ENCODE measurements at regions not wholly inside any gene's neighbourhood (a gene's known extent, or its start where the extent isn't known, plus 50 kb on each side); places are given as distances from the start of the nearest gene placed in this dataset.

GRCh38 chr4:158443731-158444130, 78.0 kb upstream of the RXFP1 start:
- ChIA-PET POLR2A (no interaction called here), CTCF (no interaction called here)
- Histone ChIP-seq H3K9ac (replicated peaks; ENCODE audit: extremely low read depth, insufficient read depth, low read length) (no peak overlapping the region), H4K20me1 (replicated peaks; ENCODE audit: control insufficient read depth, extremely low read depth, insufficient read depth, low read length) (no peaks in the 10 kb centered on the region), H3K27ac (ENCODE audit: insufficient read depth, low read depth, low read length) (no peak overlapping the region), H3K9me3 (replicated peaks; ENCODE audit: control insufficient read depth, insufficient read depth, low read length) (no peaks in the 10 kb centered on the region), H3K79me2 (ENCODE audit: control insufficient read depth, insufficient read depth, low read length) (no peaks in the 10 kb centered on the region), H3K27me3 (ENCODE audit: control insufficient read depth in 2 of 2, insufficient read depth in 2 of 2, low read length in 2 of 2) (no peaks in the 10 kb centered on the region), H3K4me3 (replicated peaks in 1 of 3; ENCODE audit: insufficient read depth in 1 of 3, low read depth in 1 of 3, low read length in 3 of 3) (no peak overlapping the region), H2AFZ (ENCODE audit: low read depth, low read length) (no peak overlapping the region), H3K4me2 (ENCODE audit: insufficient read depth, low read length) (no peak overlapping the region), H3K4me1 (ENCODE audit: control insufficient read depth, extremely low read depth, insufficient read depth, low read length) (no peaks in the 10 kb centered on the region), H3K9me1 (replicated peaks; ENCODE audit: control insufficient read depth, extremely low read depth, insufficient read depth, low read length) (no peaks in the 10 kb centered on the region), H3K36me3 (ENCODE audit: control insufficient read depth in 2 of 2, extremely low read depth in 1 of 2, insufficient read depth in 2 of 2, low read length in 2 of 2) (no peaks in the 10 kb centered on the region)
- intact Hi-C loops (cut with micrococcal nuclease), result no loop called here
- BruUV-seq (replicated peaks), result no TSS peak
- dilution Hi-C loops (cut with MboI; ENCODE audit: extremely low pct_ligation_motif_present, low sequenced_read_pairs), result no loop called here
- no peak for FAIRE-seq
- TF ChIP-seq MYC (IDR thresholded peaks at IDR 0.05; ENCODE audit: low read depth, low read length), result no peak
- TF ChIP-seq FOS (IDR thresholded peaks at IDR 0.05; ENCODE audit: borderline replicate concordance, insufficient read depth, low read length), result no peak
- no peak for TF ChIP-seq EZH2 (IDR thresholded peaks at IDR 0.05; ENCODE audit: borderline replicate concordance, low read depth, low read length, severe bottlenecking)
- TF ChIP-seq, protein P1, sequence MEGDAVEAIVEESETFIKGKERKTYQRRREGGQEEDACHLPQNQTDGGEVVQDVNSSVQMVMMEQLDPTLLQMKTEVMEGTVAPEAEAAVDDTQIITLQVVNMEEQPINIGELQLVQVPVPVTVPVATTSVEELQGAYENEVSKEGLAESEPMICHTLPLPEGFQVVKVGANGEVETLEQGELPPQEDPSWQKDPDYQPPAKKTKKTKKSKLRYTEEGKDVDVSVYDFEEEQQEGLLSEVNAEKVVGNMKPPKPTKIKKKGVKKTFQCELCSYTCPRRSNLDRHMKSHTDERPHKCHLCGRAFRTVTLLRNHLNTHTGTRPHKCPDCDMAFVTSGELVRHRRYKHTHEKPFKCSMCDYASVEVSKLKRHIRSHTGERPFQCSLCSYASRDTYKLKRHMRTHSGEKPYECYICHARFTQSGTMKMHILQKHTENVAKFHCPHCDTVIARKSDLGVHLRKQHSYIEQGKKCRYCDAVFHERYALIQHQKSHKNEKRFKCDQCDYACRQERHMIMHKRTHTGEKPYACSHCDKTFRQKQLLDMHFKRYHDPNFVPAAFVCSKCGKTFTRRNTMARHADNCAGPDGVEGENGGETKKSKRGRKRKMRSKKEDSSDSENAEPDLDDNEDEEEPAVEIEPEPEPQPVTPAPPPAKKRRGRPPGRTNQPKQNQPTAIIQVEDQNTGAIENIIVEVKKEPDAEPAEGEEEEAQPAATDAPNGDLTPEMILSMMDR (IDR thresholded peaks at IDR 0.05; ENCODE audit: extremely low read depth in 1 of 2, insufficient read depth in 1 of 2, low read depth in 1 of 2, low read length in 2 of 2), result no peak
- no peak for DNase-seq (ENCODE audit: low read depth, low spot score)

GRCh38 chr4:158444621-158445020, 77.1 kb upstream of the RXFP1 start:
- DNase-seq (ENCODE audit: low read depth, low spot score) (no peak), FAIRE-seq (no peak)
- Histone ChIP-seq H3K36me3 (ENCODE audit: control insufficient read depth in 2 of 2, extremely low read depth in 1 of 2, insufficient read depth in 2 of 2, low read length in 2 of 2) (no peaks in the 10 kb centered on the region), H3K9me3 (replicated peaks; ENCODE audit: control insufficient read depth, insufficient read depth, low read length) (no peaks in the 10 kb centered on the region), H3K27ac (ENCODE audit: insufficient read depth, low read depth, low read length) (no peak overlapping the region), H3K9me1 (replicated peaks; ENCODE audit: control insufficient read depth, extremely low read depth, insufficient read depth, low read length) (no peaks in the 10 kb centered on the region), H3K4me2 (ENCODE audit: insufficient read depth, low read length) (no peak overlapping the region), H3K4me3 (replicated peaks in 1 of 3; ENCODE audit: insufficient read depth in 1 of 3, low read depth in 1 of 3, low read length in 3 of 3) (no peak overlapping the region), H3K79me2 (ENCODE audit: control insufficient read depth, insufficient read depth, low read length) (no peaks in the 10 kb centered on the region), H3K4me1 (ENCODE audit: control insufficient read depth, extremely low read depth, insufficient read depth, low read length) (no peaks in the 10 kb centered on the region), H3K27me3 (ENCODE audit: control insufficient read depth in 2 of 2, insufficient read depth in 2 of 2, low read length in 2 of 2) (no peaks in the 10 kb centered on the region), H2AFZ (ENCODE audit: low read depth, low read length) (no peak overlapping the region), H3K9ac (replicated peaks; ENCODE audit: extremely low read depth, insufficient read depth, low read length) (no peak overlapping the region), H4K20me1 (replicated peaks; ENCODE audit: control insufficient read depth, extremely low read depth, insufficient read depth, low read length) (no peaks in the 10 kb centered on the region)
- CTCF ChIA-PET, result no interaction called here
- TF ChIP-seq POLR2A (IDR thresholded peaks at IDR 0.05; ENCODE audit: low read depth, low read length), result no peak
- TF ChIP-seq, protein P2, sequence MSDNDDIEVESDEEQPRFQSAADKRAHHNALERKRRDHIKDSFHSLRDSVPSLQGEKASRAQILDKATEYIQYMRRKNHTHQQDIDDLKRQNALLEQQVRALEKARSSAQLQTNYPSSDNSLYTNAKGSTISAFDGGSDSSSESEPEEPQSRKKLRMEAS (IDR thresholded peaks at IDR 0.05; ENCODE audit: insufficient read depth, insufficient read length), result no peak
- TF ChIP-seq, protein P1 (IDR thresholded peaks at IDR 0.05; ENCODE audit: extremely low read depth in 1 of 2, insufficient read depth in 1 of 2, low read depth in 1 of 2, low read length in 2 of 2), result no peak
- TF ChIP-seq EZH2 (IDR thresholded peaks at IDR 0.05; ENCODE audit: borderline replicate concordance, low read depth, low read length, severe bottlenecking), result no peak
- no peak for TF ChIP-seq MYC (IDR thresholded peaks at IDR 0.05; ENCODE audit: low read depth, low read length)
- no peak for TF ChIP-seq POLR2AphosphoS5 (IDR thresholded peaks at IDR 0.05; ENCODE audit: insufficient read depth, low read depth, low read length)
- no peak for TF ChIP-seq FOS (IDR thresholded peaks at IDR 0.05; ENCODE audit: borderline replicate concordance, insufficient read depth, low read length)
- POLR2A ChIA-PET, result no interaction called here
- no TSS peak for BruUV-seq (replicated peaks)
- intact Hi-C loops (cut with micrococcal nuclease), result no loop called here
- dilution Hi-C loops (cut with MboI; ENCODE audit: extremely low pct_ligation_motif_present, low sequenced_read_pairs), result no loop called here
